Islet precursor cell (in vitro differentiated cells): ENCODE measurements at regions not wholly inside any gene's neighbourhood (a gene's known extent, or its start where the extent isn't known, plus 50 kb on each side); places are given as distances from the start of the nearest gene placed in this dataset.

Experiments
- DNase-seq: peaks from one replicate; pipeline ENCODE4 v3.0.0-alpha.2; 2018

DNA sequence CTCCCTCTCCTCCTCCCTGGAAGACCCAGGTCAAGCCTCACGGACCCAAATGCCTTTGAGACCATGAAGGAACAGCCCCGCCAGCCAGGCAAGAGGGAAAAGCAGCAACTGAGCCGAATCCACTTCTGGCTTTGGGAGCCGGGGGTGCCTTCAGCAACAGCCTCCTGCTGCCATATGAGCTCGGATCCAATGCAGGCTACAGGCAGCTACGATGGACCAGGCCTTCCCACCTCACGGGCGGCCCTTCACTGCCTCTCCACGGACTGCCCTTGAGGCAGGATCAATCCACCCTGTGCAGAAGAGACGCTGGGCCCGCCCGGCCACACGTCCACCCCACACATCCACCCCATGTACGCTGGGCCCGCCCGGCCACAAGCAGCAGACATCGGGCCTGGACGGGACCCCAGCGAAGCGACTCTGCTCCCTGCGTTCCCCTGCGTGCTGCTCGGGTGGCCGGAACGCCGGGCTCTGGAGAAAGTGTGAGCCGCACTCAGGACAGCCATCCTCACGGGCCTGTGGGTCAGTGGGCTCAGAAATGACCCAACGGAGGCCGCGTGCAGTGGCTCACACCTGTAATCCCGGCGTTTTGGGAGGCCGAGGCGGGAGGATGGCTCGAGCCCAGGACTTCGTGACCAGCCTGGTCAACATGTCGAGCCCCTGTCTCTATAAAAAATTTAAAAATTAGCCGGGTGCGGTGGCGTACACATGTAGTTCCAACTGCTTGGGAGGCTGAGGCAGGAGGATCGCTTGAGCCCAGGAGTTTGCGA, 82.0 kb downstream of the FOXL3 start:
- DNase-seq = peak; percentile 54

DNA sequence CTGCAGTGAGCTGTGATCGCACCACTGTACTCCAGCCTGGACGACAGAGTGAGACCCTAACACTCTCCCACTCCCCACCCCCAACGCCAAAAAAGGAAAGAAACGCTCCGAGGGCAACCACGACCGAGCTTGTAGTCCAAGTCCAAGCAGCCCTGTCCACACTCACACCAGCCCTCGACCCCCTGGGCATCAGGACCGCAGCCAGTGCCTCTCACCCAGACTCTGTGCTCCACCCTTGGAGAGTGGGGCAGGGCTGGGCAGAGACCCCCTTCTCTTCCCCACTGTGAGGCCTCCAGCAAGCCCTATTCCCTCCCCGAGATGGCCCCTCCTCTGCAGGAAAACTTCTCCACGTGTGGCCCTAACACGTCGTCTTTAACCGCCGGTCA, 82.6 kb downstream of the FOXL3 start:
- peak; percentile 35 for DNase-seq

GRCh38 chr7:372932-373791, 83.2 kb downstream of the FOXL3 start:
- DNase-seq = peak; percentile 51

- peak; percentile 45 for DNase-seq
Observed at GRCh38 chr7:373818-374705, 84.1 kb downstream of the FOXL3 start.

- peak; percentile 50 for DNase-seq
Observed at GRCh38 chr7:374706-375311, 84.8 kb downstream of the FOXL3 start.

DNA sequence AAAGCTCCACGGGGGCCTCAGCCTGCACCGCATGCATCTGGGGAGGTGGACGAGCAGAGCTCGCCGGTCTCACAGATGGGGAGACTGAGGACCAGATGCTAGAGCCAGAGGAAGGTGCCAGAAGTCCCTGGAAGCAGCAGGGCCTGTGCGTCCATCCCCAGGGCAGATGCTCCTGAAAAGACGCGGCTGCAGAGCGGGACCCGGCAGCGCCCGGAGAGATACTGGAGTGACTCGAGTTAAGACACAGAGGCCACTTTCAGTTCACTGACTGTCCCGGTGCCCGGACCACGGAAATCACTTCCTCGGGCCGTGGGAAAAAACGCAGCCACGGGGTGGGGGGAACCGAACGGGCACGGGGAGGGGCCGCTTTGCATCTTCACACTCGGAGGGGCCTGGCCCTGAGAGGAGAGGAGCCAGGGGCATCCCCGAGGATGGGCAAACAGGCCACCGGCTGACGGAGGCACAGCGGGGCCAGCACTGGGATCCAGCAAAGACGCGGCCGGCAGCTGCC, 85.4 kb downstream of the FOXL3 start:
- DNase-seq = peak; percentile 32

DNA sequence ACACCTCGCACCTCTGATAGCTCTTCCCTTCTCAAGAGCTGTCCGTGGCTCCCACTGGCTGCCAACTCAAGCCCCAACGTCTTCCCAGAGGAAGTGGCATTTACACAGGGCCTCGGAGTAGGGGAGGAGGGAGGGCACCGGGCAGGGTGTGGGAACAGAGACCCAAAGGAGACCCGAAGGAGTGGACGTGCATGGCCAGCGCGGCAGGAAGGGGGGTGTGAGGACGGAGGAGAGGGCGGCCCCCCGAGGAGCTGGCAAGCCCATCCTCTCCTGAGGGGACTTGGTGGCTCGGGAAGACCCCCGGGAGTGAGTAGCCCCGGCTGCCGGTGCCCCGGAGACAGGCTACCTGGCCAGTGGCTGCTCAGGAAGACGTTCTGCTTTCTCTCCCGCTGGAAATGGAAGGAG, 85.9 kb downstream of the FOXL3 start:
- no peak for DNase-seq

DNA sequence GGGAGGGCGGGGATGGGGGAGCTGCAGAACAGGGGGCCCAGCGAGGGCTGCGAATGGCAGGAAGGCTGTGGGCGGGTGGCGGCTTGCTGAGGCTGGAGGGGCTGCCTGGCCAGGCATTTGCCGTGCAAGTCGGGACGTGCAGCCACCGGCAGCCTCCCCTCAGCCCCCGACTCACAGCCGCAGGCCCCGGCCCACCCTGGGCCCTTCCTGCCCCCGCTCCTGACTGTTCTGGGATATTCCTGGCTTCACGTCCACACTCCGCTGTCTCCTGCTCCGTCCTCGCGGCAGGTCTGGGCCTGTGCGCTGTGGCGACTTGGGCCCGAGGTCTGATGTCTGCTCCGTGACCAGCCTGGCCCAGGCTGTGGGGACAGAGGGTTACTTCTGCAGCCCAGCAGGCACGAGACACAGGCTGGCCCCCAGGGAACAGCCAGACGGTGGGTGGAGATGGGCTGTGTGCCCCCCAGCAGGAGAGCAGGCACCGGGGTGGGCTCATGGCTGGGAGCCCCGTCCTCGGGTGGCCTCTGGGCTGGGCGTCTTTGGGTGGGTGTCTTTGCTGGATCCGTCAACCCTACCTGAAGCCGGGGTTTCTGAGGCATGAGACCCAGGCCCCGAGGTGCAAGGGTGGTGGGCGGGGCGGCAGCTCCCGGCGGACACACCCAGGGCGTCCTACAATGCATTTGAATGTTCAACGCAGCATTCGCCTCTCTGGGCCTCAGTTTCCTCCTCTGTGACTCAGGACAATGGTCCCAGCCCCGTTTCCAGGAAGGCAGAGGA, 86.5 kb downstream of the FOXL3 start:
- DNase-seq = peak; percentile 59

DNA sequence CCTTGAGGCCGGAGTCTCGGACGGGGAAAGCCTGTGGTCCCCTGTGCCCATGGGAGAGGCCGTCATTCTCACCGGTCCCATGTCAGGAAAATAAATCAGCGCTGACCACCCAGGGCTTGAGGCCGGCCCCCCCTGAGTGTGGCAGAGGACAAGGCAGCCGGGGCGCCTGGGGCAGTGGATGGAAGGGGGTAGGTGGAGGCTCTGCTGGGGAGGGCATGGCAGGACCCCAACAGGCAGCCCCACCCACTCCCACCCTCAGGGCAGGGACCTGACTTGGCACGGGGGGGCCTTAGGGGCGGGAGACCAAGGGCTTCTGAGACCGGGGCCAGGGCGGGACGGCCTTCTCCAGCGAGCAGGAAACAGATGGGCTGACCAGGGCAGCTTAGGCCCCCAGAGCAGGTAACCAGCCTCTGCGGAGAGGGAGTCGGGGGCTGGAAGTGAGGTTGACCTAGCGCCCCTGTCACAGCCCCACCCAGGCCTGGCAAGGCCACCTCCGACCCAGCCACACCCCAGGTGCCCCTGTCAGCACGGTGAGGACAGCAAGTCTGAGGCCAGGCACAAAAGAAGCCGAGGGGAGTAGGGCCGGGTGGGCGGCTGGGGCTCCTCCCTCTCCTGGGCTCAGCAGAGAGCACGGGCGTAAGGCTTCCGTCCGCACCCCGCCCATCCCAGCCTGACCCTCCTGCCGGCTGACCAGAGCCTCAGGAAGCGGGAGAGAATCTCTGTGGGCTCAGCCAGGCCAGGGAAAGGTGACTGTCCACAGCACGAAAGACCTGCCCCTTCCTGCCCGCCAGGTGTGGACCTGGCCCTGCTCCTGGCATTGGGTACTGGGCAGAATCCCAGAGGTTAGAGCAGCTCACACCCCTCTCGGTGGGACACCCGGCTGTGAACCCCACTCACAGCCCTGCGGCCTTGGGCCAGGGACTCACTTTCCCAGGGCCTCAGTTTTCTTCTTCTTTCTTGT, 87.4 kb downstream of the FOXL3 start:
- peak; percentile 56 for DNase-seq

DNA sequence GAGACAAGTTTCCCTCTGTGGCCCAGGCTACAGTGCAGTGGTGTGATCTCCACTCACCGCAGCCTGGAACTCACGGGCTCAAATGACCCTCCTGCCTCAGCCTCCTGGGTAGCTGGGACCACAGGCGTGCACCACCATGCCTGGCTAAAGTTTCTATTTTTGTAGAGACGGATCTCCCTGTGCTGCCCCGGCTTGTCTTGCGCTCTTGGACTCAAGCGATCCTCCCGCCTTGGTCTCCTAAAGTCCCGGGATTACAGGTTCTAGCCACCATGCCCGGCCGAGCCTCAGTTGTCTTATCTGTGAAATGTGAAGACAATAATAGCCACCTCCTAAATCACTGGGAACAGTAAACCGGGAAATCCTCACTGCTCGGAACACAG, 88.1 kb downstream of the FOXL3 start:
- no peak for DNase-seq

GRCh38 chr7:378551-379455, 88.8 kb downstream of the FOXL3 start:
- DNase-seq = peak; percentile 54

- peak; percentile 60 for DNase-seq
Observed at GRCh38 chr7:379456-380138, 89.6 kb downstream of the FOXL3 start.

GRCh38 chr7:380139-380485, 90.1 kb downstream of the FOXL3 start:
- peak; percentile 34 for DNase-seq

DNA sequence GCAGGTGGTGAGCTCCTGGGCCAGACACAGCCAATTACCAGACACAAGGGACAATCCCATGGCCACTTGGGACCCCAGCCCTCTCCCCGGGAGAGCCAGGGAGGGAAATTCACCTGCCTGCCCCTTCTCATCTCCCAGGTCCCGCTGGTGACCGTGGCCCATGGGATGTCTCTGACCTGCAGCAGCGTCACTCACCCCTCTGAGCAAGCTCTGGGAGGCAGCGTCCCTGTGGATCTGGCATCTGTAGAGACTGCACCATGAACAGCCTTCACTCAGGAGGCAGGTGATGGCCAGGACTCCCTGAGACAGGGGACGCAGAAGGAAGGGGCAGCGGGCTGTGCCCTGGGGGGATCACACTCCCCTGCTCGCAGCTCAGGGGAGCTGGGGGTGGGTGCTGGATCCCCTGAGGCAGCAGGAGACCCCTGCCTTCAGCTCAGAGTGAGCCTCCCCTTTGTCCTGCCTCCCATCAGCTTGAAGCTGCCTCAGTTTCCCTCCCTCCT, 90.8 kb downstream of the FOXL3 start:
- peak; percentile 29 for DNase-seq

GRCh38 chr7:381211-382042, 91.5 kb downstream of the FOXL3 start:
- DNase-seq = peak; percentile 46

DNA sequence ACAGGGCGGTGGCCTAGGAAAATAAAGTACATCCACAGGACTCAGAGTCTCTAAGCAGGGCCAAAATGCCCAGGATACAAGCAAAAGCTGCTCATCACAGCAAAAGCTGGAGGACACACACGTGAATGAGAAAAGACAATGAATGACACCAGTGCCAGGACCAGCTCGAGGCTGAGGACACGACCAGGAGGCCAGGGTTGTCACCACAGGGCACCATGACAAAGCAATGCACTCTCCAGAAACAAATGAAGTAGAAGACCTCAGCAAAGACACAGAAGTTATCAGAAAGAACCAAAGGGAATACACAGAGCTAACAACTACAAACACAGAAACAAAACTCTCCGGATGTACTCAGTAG, 92.1 kb downstream of the FOXL3 start:
- no peak for DNase-seq

DNA sequence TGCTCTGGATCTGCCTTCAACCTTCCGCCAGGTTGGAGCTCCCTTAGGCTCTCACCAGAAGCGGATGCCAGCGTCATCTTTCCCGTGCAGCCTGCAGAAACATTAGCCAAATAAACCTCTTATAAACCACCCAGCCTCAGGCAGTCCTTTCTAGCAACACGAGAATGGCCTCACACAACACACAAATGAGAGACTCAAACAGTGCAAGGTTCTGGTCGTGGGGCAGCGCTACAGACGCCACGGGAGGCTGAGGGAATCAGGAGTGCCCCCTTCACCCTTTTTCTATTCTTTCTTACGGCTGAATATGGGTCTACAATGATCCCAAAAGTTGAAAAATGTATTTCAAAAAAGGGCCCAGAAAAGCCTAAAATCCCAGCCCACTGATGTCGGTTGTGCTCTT, 96.4 kb downstream of the FOXL3 start:
- no peak for DNase-seq
